ENCODE measurements at regions not wholly inside any gene's neighbourhood (a gene's known extent, or its start where the extent isn't known, plus 50 kb on each side); places are given as distances from the start of the nearest gene placed in this dataset.
"Not testable (repeated sequence)": the region's sequence is repeated elsewhere in the genome, so short reads cannot be mapped to it uniquely, and the experiment has no call there.

- H2BK12ac ChIP-seq (ENCODE audit: insufficient read length, low read depth, low read length), result no peak overlapping the region
- H2BK5ac ChIP-seq (ENCODE audit: insufficient read length, low read length), result no peak overlapping the region
- no peak overlapping the region for H3K23ac ChIP-seq (ENCODE audit: insufficient read length, low read depth, low read length)
- H3K4me3 Mint-ChIP-seq, result no peak overlapping the region
- no peaks in the 10 kb centered on the region for H3K4me1 Mint-ChIP-seq
- no peaks in the 10 kb centered on the region for H3K27me3 ChIP-seq (ENCODE audit: insufficient read depth, low read length)
- H2BK15ac ChIP-seq (ENCODE audit: low read depth, low read length), result no peak overlapping the region
- peaks cover 13 to 34% (median 34%) of the 10 kb centered on the region in 3 experiments for H3K36me3 Mint-ChIP-seq (ENCODE audit: insufficient read depth in 1 of 3, low read depth in 3 of 3)
- H4K5ac ChIP-seq (ENCODE audit: insufficient read length, low read depth, low read length), result no peak overlapping the region
- WGBS (ENCODE audit: extremely low coverage, insufficient read length, low lambda C conversion rate), result no CpG with 5 or more reads among the region's 2 CpGs
- H3K18ac ChIP-seq (ENCODE audit: insufficient read length, low read depth, low read length), result no peak overlapping the region
- no peak overlapping the region for H3K27ac ChIP-seq (ENCODE audit: insufficient read length, low read depth, low read length)
- no peak for TF ChIP-seq CTCF (conservative IDR thresholded peaks at IDR 0.05)
- no peak for DNase-seq
- no peak overlapping the region for H2AK5ac ChIP-seq (ENCODE audit: insufficient read length, low read length)
- no peak overlapping the region for H3K14ac ChIP-seq (ENCODE audit: insufficient read depth, low read length)
- H3K9ac ChIP-seq (ENCODE audit: extremely low read depth, insufficient read length, low read length), result no peak overlapping the region
- no peak overlapping the region for H2BK120ac ChIP-seq (ENCODE audit: low read depth, low read length, poor library complexity, severe bottlenecking)
- H3K27me3 Mint-ChIP-seq (ENCODE audit: low read depth), result no peaks in the 10 kb centered on the region; the same call in 1 of the 2 replicates
- H4K20me1 ChIP-seq (ENCODE audit: control insufficient read depth, insufficient read depth, insufficient read length), result no peaks in the 10 kb centered on the region
- H3K4me2 ChIP-seq (ENCODE audit: insufficient read depth, insufficient read length, low read length), result no peak overlapping the region
- H3K79me1 ChIP-seq (ENCODE audit: insufficient read depth, low read depth, low read length, poor library complexity, severe bottlenecking), result no peaks in the 10 kb centered on the region
- H2BK20ac ChIP-seq (ENCODE audit: low read depth, low read length, poor library complexity, severe bottlenecking), result no peak overlapping the region
- peaks cover 16% of the 10 kb centered on the region for H3K9me3 ChIP-seq (ENCODE audit: control insufficient read depth, low read depth, low read length)
- no peak overlapping the region for H4K8ac ChIP-seq (replicated peaks; ENCODE audit: insufficient read length, low read depth, low read length)
- H3K4me1 ChIP-seq (ENCODE audit: insufficient read depth, low read length), result no peaks in the 10 kb centered on the region
- H3K9me3 Mint-ChIP-seq, result peaks cover 38 to 41% of the 10 kb centered on the region in 2 experiments
- no peak overlapping the region for H3K4ac ChIP-seq (ENCODE audit: low read depth, low read length)
- H4K91ac ChIP-seq (ENCODE audit: insufficient read length, low read depth, low read length), result no peak overlapping the region
- no peak overlapping the region for H3K27ac Mint-ChIP-seq
- H3K79me2 ChIP-seq (ENCODE audit: insufficient read depth, low read length), result no peaks in the 10 kb centered on the region
- no peaks in the 10 kb centered on the region for H3K23me2 ChIP-seq (ENCODE audit: insufficient read length, low read depth, low read length, poor library complexity, severe bottlenecking)
- no peak overlapping the region for H3T11ph ChIP-seq (ENCODE audit: low read length)
- H2AFZ ChIP-seq (ENCODE audit: low read length), result no peak overlapping the region
- no peak overlapping the region for H3K56ac ChIP-seq (ENCODE audit: insufficient read length, low read depth, low read length)
Measured at GRCh38 chr12:25710128-25710527, 157.0 kb upstream of the LMNTD1 start.

- not testable (repeated sequence) for H2BK120ac ChIP-seq (ENCODE audit: low read depth, low read length, poor library complexity, severe bottlenecking); H2BK20ac ChIP-seq (ENCODE audit: low read depth, low read length, poor library complexity, severe bottlenecking); DNase-seq; H3K4me1 ChIP-seq (ENCODE audit: insufficient read depth, low read length); H3K4ac ChIP-seq (ENCODE audit: low read depth, low read length); H3T11ph ChIP-seq (ENCODE audit: low read length); H3K18ac ChIP-seq (ENCODE audit: insufficient read length, low read depth, low read length); H3K79me2 ChIP-seq (ENCODE audit: insufficient read depth, low read length); H3K27ac Mint-ChIP-seq; H3K4me2 ChIP-seq (ENCODE audit: insufficient read depth, insufficient read length, low read length); H3K27me3 Mint-ChIP-seq (ENCODE audit: low read depth); H3K23me2 ChIP-seq (ENCODE audit: insufficient read length, low read depth, low read length, poor library complexity, severe bottlenecking); H3K79me1 ChIP-seq (ENCODE audit: insufficient read depth, low read depth, low read length, poor library complexity, severe bottlenecking); H2BK12ac ChIP-seq (ENCODE audit: insufficient read length, low read depth, low read length); H2AFZ ChIP-seq (ENCODE audit: low read length); H3K14ac ChIP-seq (ENCODE audit: insufficient read depth, low read length); H2BK15ac ChIP-seq (ENCODE audit: low read depth, low read length); H3K23ac ChIP-seq (ENCODE audit: insufficient read length, low read depth, low read length); H2BK5ac ChIP-seq (ENCODE audit: insufficient read length, low read length); H3K27ac ChIP-seq (ENCODE audit: insufficient read length, low read depth, low read length); H3K4me3 Mint-ChIP-seq; H3K56ac ChIP-seq (ENCODE audit: insufficient read length, low read depth, low read length); H2AK5ac ChIP-seq (ENCODE audit: insufficient read length, low read length); H4K8ac ChIP-seq (replicated peaks; ENCODE audit: insufficient read length, low read depth, low read length); H3K4me1 Mint-ChIP-seq; H4K91ac ChIP-seq (ENCODE audit: insufficient read length, low read depth, low read length); H3K9ac ChIP-seq (ENCODE audit: extremely low read depth, insufficient read length, low read length); H4K20me1 ChIP-seq (ENCODE audit: control insufficient read depth, insufficient read depth, insufficient read length); H3K27me3 ChIP-seq (ENCODE audit: insufficient read depth, low read length); H4K5ac ChIP-seq (ENCODE audit: insufficient read length, low read depth, low read length)
- Mint-ChIP-seq H3K36me3 (ENCODE audit: insufficient read depth in 1 of 3, low read depth in 3 of 3) (peaks cover 13 to 33% (median 31%) of the 10 kb centered on the region in 3 experiments), H3K9me3 (peaks cover 35 to 38% of the 10 kb centered on the region in 2 experiments)
- peaks cover 16% of the 10 kb centered on the region for H3K9me3 ChIP-seq (ENCODE audit: control insufficient read depth, low read depth, low read length)
- WGBS (ENCODE audit: extremely low coverage, insufficient read length, low lambda C conversion rate), result no CpG with 5 or more reads among the region's 3 CpGs
Measured at GRCh38 chr12:25710938-25711605, 158.0 kb upstream of the LMNTD1 start.
